ENCODE measurements at regions not wholly inside any gene's neighbourhood (a gene's known extent, or its start where the extent isn't known, plus 50 kb on each side); places are given as distances from the start of the nearest gene placed in this dataset.

DNA sequence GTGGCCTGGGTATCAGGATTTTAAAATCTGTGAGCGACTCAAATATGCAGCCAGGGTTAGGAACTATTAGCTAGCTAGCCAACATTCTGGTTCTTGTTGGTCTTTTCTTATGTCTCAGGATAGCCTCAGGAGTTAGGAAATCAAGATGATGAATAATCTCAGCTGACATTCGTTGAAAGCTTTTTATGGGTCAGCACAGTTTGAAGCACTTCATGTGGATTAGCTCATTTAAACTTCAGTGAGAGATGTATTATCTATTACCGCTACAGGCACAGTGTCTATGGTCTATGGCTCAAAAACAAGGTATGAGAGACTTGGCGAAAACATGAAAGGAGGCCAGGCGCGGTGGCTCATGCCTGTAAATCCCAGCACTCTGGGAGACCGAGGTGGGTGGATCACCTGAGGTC is 187.5 kb upstream of the THRB start:
- no peak for TF ChIP-seq PBX3 (IDR thresholded peaks at IDR 0.05)
- TF ChIP-seq RAD21 (conservative IDR thresholded peaks at IDR 0.05 in 1 of 2, IDR thresholded peaks at IDR 0.05 in 1 of 2): no peak
- TF ChIP-seq POLR2A (IDR thresholded peaks at IDR 0.05; ENCODE audit: low read length): no peak
